K562 (cell line): ENCODE measurements at regions not wholly inside any gene's neighbourhood (a gene's known extent, or its start where the extent isn't known, plus 50 kb on each side); places are given as distances from the start of the nearest gene placed in this dataset.

Source experiments
- ATAC-seq: fragments of 200-7000 bp; cut with Tn5 transposase; 3 replicates; pipeline ENCODE4 v1.9.1; 2020; ENCODE audit warnings: moderate library complexity
- BruUV-seq: library from RNA; stranded (reverse); fragments of 400-500 nt; replicated peaks from 2 replicates; lab custom pipeline; 2021; lab: Mats Ljungman, UMichigan
- CTCF ChIA-PET: fragments of 300-600 bp; formaldehyde crosslinking; extraction: SDS; loops from one replicate; lab custom pipeline; 2021; ENCODE audit warnings: low intra/inter-chr PET ratio; lab: Yijun Ruan, JAX
- POLR2A ChIA-PET: fragments of 300-600, 350-650 bp; sonication (Branson Sonifier 250); formaldehyde crosslinking; extraction: SDS; loops from one replicate; lab custom pipeline; 2021; ENCODE audit warnings: antibody characterized with exemption, inconsistent platforms; lab: Yijun Ruan, JAX
- DNase-seq, 4 experiments: peaks; one replicate each; pipeline versions ENCODE4 v3.0.0 to v3.0.0-alpha.2; 2011 to 2018; ENCODE audit warnings: low spot score in 3 of 4, mixed read lengths in 3 of 4; ENCODE audit errors: extremely low read depth in 1 of 4
- FAIRE-seq: peaks from 2 replicates; lab custom pipeline; 2011; peaks lifted over from hg19 to GRCh38; lab: Jason Lieb, UNC
- H2AFZ ChIP-seq: 2 replicates; pipeline ENCODE4 v1.6.0; 2011; ENCODE audit warnings: low read depth, low read length, control low read depth, inconsistent platforms
- H3K27ac ChIP-seq: fragments of 200-600 bp; 3 replicates; pipeline ENCODE4 v1.8.0; 2011; ENCODE audit warnings: low read depth, mild to moderate bottlenecking, control low read depth, inconsistent platforms, low read length, moderate library complexity, mixed read lengths; ENCODE audit errors: extremely low read depth
- H3K27me3 ChIP-seq, 2 experiments: fragments of 300-600 bp in 1 of 2; 2 replicates in 1 of 2; 3 replicates in 1 of 2; pipeline versions ENCODE4 v1.6.0 to v1.8.0; 2011; ENCODE audit warnings: inconsistent platforms in 2 of 2, low read length in 2 of 2, mild to moderate bottlenecking in 1 of 2, mixed read lengths in 1 of 2, moderate library complexity in 1 of 2; ENCODE audit not compliant: control insufficient read depth in 2 of 2, insufficient read depth in 2 of 2
- H3K36me3 ChIP-seq: fragments of 300-600 bp; 3 replicates; pipeline ENCODE4 v1.8.0; 2011; ENCODE audit warnings: mild to moderate bottlenecking, low read length, inconsistent platforms; ENCODE audit not compliant: control insufficient read depth, insufficient read depth
- H3K4me1 ChIP-seq, 2 experiments: fragments of 200-600 bp in 1 of 2; replicated peaks in 1 of 2; 2 replicates in 1 of 2; 3 replicates in 1 of 2; pipeline versions ENCODE4 v1.5.1 to v1.8.0; 2011; ENCODE audit warnings: inconsistent platforms in 2 of 2, low read length in 2 of 2, mild to moderate bottlenecking in 1 of 2, mixed read lengths in 1 of 2, moderate library complexity in 1 of 2; ENCODE audit not compliant: control insufficient read depth in 2 of 2, insufficient read depth in 2 of 2
- H3K4me2 ChIP-seq: 2 replicates; pipeline ENCODE4 v1.6.1; 2011; ENCODE audit warnings: low read length, control low read depth, inconsistent platforms, mixed read lengths; ENCODE audit not compliant: insufficient read depth
- H3K4me3 ChIP-seq: fragments of 200-600 bp; sonication (generic), shearing (Covaris generic); 2 replicates; pipeline ENCODE4 v1.5.1; 2016; ENCODE audit warnings: control low read depth, inconsistent platforms
- H3K79me2 ChIP-seq: fragments of 200-600 bp; 3 replicates; pipeline ENCODE4 v1.8.0; 2011; ENCODE audit warnings: low read length, inconsistent platforms; ENCODE audit not compliant: control insufficient read depth, insufficient read depth
- H3K9ac ChIP-seq, 2 experiments: 2 replicates each; pipeline versions ENCODE4 v1.6.0 to v1.6.1; 2011; ENCODE audit warnings: low read depth in 2 of 2, low read length in 2 of 2, control low read depth in 1 of 2, inconsistent platforms in 1 of 2, mild to moderate bottlenecking in 1 of 2, mixed read lengths in 1 of 2; ENCODE audit not compliant: insufficient read depth in 1 of 2
- H3K9me1 ChIP-seq: one replicate; pipeline ENCODE4 v1.6.0; 2011; ENCODE audit warnings: inconsistent platforms, mild to moderate bottlenecking, low read length, moderate library complexity; ENCODE audit not compliant: control insufficient read depth, insufficient read depth
- H3K9me3 ChIP-seq: replicated peaks from 2 replicates; pipeline ENCODE4 v1.5.1; 2011; ENCODE audit warnings: low read depth, low read length, inconsistent platforms; ENCODE audit not compliant: control insufficient read depth, insufficient read depth
- H4K20me1 ChIP-seq: replicated peaks from 2 replicates; pipeline ENCODE4 v1.6.1; 2011; ENCODE audit warnings: low read length, inconsistent platforms, mixed read lengths; ENCODE audit not compliant: control insufficient read depth, insufficient read depth
- CEBPB ChIP-seq: fragments of 450-650 bp; IDR thresholded peaks from 2 replicates; pipeline ENCODE4 v1.6.1; 2016; ENCODE audit warnings: missing genetic modification characterization, missing compliant biosample characterization
- FOXJ2 ChIP-seq: fragments of 200-800 bp; sonication (Bioruptor generic); IDR thresholded peaks from 2 replicates; pipeline ENCODE4 v1.6.1; 2016; ENCODE audit warnings: missing genetic modification characterization, missing compliant biosample characterization
- HNRNPLL ChIP-seq: fragments of 200-400 bp; formaldehyde crosslinking; IDR thresholded peaks from 2 replicates; pipeline ENCODE4 v1.6.1; 2017; ENCODE audit warnings: low read length, low read depth, mild to moderate bottlenecking; ENCODE audit not compliant: poor library complexity, severe bottlenecking
- IFI16 ChIP-seq: fragments of 250-450 bp; sonication (Bioruptor Pico); IDR thresholded peaks from 2 replicates; pipeline ENCODE4 v2.1.2; 2022; ENCODE audit warnings: mild to moderate bottlenecking, inconsistent platforms
- MAZ ChIP-seq, 2 experiments: fragments of 450-650 bp in 1 of 2; sonication (generic) in 1 of 2; formaldehyde crosslinking; IDR thresholded peaks in 1 of 2; conservative IDR thresholded peaks in 1 of 2; 2 replicates each; pipeline versions ENCODE4 v1.4.0 to v1.5.0; 2020; ENCODE audit warnings: mild to moderate bottlenecking in 1 of 2, missing genetic modification reagents in 1 of 2
- PHB2 ChIP-seq: fragments of 450-650 bp; IDR thresholded peaks from 2 replicates; pipeline ENCODE4 v1.6.1; 2017; ENCODE audit warnings: low read depth
- RCOR1 ChIP-seq, 2 experiments: IDR thresholded peaks; 2 replicates each; pipeline ENCODE4 v1.6.1; 2012; ENCODE audit warnings: low read depth in 2 of 2, low read length in 2 of 2, borderline replicate concordance in 1 of 2, improper control_type of control experiment in 1 of 2
- RFX1 ChIP-seq: fragments of 450-650 bp; IDR thresholded peaks from 2 replicates; pipeline ENCODE4 v1.6.1; 2016; ENCODE audit warnings: mild to moderate bottlenecking, moderate library complexity
- TFAM ChIP-seq: fragments of 250-450 bp; sonication (Bioruptor Pico); conservative IDR thresholded peaks from 2 replicates; pipeline ENCODE4 v1.5.0; 2021; ENCODE audit warnings: mild to moderate bottlenecking, moderate library complexity
- ZNF24 ChIP-seq: fragments of 450-650 bp; IDR thresholded peaks from 2 replicates; pipeline ENCODE4 v1.6.1; 2016
- ZNF57 ChIP-seq: fragments of 450-650 bp; formaldehyde crosslinking; IDR thresholded peaks from 2 replicates; pipeline ENCODE4 v1.4.0; 2020; ENCODE audit warnings: mild to moderate bottlenecking, moderate library complexity
- ZNF696 ChIP-seq: fragments of 250-450 bp; sonication (Bioruptor Pico); conservative IDR thresholded peaks from 2 replicates; pipeline ENCODE4 v1.4.0; 2020; ENCODE audit warnings: mild to moderate bottlenecking, moderate library complexity
- WGBS: fragments of 100-300 bp; shearing (Covaris generic); methylation state at CpG from one replicate; pipeline ENCODE4 v1.1.6; 2016; ENCODE audit warnings: low coverage, mixed read lengths; ENCODE audit not compliant: insufficient coverage; ENCODE audit errors: missing lambda C conversion rate; 5-methylcytosine and 5-hydroxymethylcytosine counted together
- in situ Hi-C: fragments of 300-500 bp; cut with MboI; formaldehyde crosslinking; loops from 4 replicates; pipeline ENCODE4 v1.15.0; 2018; ENCODE audit warnings: inconsistent platforms, mixed read lengths
- intact Hi-C: fragments of 100-400 bp; cut with micrococcal nuclease; formaldehyde crosslinking; loops from 2 replicates; pipeline ENCODE4 v1.14.2; 2022
- TF ChIP-seq, protein P1 (sequence below): IDR thresholded peaks from 2 replicates; pipeline ENCODE4 v1.6.1; 2011; ENCODE audit warnings: borderline replicate concordance, low read depth, mild to moderate bottlenecking, moderate library complexity, low read length; ENCODE audit not compliant: insufficient read depth, poor library complexity, severe bottlenecking

DNA sequence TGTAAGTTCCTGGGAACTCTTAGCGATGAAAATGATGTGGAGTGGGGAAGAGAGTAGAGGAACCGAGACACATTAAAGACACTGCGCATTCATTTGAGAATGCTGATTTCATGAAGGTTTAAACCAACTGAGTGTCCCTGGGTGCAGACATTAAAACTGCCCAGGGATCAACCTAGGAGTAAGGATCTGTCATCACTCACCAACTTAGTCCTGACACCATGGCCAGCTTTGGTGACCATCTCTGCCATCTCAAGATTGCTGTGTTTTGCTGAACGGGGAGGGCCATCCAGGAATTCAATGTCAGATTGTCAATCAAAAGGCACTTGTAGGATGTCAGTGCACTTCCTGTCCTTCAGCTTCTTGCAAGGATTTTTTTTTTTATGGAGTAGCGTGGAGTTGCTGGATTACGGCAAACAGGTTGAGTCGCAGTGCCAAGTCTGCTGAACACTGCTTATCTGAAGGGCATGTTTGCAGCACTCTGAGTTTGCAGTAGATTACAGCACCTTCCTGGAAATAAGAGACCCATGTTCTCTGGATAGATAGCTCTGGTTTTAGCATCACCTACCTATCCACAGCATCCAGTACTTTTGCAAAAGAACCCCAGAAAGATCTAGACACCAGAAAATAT, 258.1 kb upstream of the IRX3 start:
- in situ Hi-C loops (no loop called here), intact Hi-C loops (no loop called here)
- H3K79me2 ChIP-seq, result no peaks in the 10 kb centered on the region
- CTCF ChIA-PET, result no interaction called here
- no peak for FAIRE-seq
- H4K20me1 ChIP-seq, result no peaks in the 10 kb centered on the region
- TF ChIP-seq ZNF57 (CRISPR knock-in tag) (no peak), FOXJ2 (tag) (no peak), IFI16 (no peak), ZNF696 (CRISPR knock-in tag) (no peak), TFAM (no peak), CEBPB (tag) (no peak), MAZ (CRISPR knock-in tag; conservative IDR thresholded peaks at IDR 0.05 in 1 of 2, IDR thresholded peaks at IDR 0.05 in 1 of 2) (no peak), RCOR1 (IDR thresholded peaks at IDR 0.05; ENCODE audit: borderline replicate concordance in 1 of 2, low read depth in 2 of 2, low read length in 2 of 2) (no peak), ZNF24 (no peak), RFX1 (no peak), PHB2 (no peak), HNRNPLL (no peak)
- TF ChIP-seq, protein P1, sequence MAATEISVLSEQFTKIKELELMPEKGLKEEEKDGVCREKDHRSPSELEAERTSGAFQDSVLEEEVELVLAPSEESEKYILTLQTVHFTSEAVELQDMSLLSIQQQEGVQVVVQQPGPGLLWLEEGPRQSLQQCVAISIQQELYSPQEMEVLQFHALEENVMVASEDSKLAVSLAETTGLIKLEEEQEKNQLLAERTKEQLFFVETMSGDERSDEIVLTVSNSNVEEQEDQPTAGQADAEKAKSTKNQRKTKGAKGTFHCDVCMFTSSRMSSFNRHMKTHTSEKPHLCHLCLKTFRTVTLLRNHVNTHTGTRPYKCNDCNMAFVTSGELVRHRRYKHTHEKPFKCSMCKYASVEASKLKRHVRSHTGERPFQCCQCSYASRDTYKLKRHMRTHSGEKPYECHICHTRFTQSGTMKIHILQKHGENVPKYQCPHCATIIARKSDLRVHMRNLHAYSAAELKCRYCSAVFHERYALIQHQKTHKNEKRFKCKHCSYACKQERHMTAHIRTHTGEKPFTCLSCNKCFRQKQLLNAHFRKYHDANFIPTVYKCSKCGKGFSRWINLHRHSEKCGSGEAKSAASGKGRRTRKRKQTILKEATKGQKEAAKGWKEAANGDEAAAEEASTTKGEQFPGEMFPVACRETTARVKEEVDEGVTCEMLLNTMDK, result no peak
- no TSS peak for BruUV-seq
- DNase-seq, result no peak
- H2AFZ ChIP-seq, result no peak overlapping the region
- H3K4me1 ChIP-seq, result no peaks in the 10 kb centered on the region; a peak in 1 of 5 replicates
- H3K9me1 ChIP-seq, result no peaks in the 10 kb centered on the region
- WGBS, result 16% methylated on average over 7 of the region's 7 CpGs
- peaks cover 20 to 24% of the 10 kb centered on the region in 2 experiments; a peak in 4 of 5 replicates for H3K27me3 ChIP-seq
- H3K4me3 ChIP-seq, result no peak overlapping the region
- ATAC-seq, result no peak
- H3K27ac ChIP-seq, result no peak overlapping the region
- no peak overlapping the region for H3K4me2 ChIP-seq
- POLR2A ChIA-PET, result no interaction called here
- H3K9me3 ChIP-seq, result no peaks in the 10 kb centered on the region
- H3K9ac ChIP-seq, result no peak overlapping the region
- no peaks in the 10 kb centered on the region for H3K36me3 ChIP-seq
